Skeletal muscle tissue (tissue), 3 donors: ENCODE measurements at regions not wholly inside any gene's neighbourhood (a gene's known extent, or its start where the extent isn't known, plus 50 kb on each side); places are given as distances from the start of the nearest gene placed in this dataset.
"Not testable (repeated sequence)": the region's sequence is repeated elsewhere in the genome, so short reads cannot be mapped to it uniquely, and the experiment has no call there.

ENCODE experiments used
- H3K27ac ChIP-seq: one replicate; pipeline ENCODE4 v1.7.0; 2013; ENCODE audit warnings: mild to moderate bottlenecking, low read depth, low read length, inconsistent platforms
- H3K27me3 ChIP-seq, 3 donors: one replicate each; pipeline ENCODE4 v1.7.0; 2013; ENCODE audit warnings: low read length in 3 of 3; ENCODE audit not compliant: control insufficient read depth in 3 of 3, insufficient read depth in 3 of 3
- H3K36me3 ChIP-seq, 3 donors: one replicate each; pipeline ENCODE4 v1.7.0; 2013; ENCODE audit warnings: low read length in 3 of 3; ENCODE audit not compliant: control insufficient read depth in 3 of 3, insufficient read depth in 3 of 3
- H3K4me1 ChIP-seq, 3 donors: one replicate each; pipeline ENCODE4 v1.7.0; 2013; ENCODE audit warnings: low read length in 3 of 3, mild to moderate bottlenecking in 3 of 3; ENCODE audit not compliant: control insufficient read depth in 3 of 3, insufficient read depth in 3 of 3
- H3K4me3 ChIP-seq, 3 donors: one replicate each; pipeline ENCODE4 v1.7.0; 2013; ENCODE audit warnings: low read length in 3 of 3
- H3K9ac ChIP-seq, 3 donors: one replicate each; pipeline ENCODE4 v1.7.0; 2013; ENCODE audit warnings: low read length in 3 of 3, mild to moderate bottlenecking in 3 of 3, moderate library complexity in 2 of 3, low read depth in 1 of 3
- H3K9me3 ChIP-seq, 3 donors: one replicate each; pipeline ENCODE4 v1.7.0; 2013; ENCODE audit warnings: low read length in 3 of 3; ENCODE audit not compliant: control insufficient read depth in 3 of 3
- donor health status: Osteomylitis.

- H3K4me1 ChIP-seq = no peaks in the 10 kb centered on the region
- no peaks in the 10 kb centered on the region for H3K27me3 ChIP-seq
- H3K9ac ChIP-seq = no peak overlapping the region
Observed at GRCh38 chr4:165548702-165549101, 169.9 kb downstream of the CPE start.

DNA sequence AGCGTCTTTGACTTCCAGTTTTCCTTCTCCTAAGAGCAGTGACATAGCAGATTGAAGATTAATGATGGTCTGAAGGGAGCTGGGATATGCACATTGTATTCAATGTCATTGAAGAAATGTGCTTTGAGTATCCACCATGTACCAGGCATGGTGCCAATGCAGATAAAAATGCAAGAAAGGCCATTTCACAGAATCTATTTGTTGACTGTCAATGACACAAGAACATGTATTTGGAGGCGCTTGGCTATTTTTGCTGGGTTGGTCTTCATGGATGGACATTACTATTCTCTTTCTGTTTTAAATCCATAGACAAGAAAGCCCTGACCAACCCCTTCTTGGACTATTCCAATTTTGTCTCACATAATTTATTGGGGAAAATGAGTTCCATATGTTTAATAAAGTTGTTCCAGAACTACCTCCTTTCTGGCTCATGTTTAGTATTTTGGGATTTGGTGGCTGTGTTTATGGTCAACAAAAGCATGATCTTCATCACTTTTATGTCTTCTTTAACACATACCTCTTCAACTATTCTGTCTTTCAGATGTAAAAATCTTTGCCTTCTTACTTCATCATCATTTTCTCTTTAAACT is 174.5 kb downstream of the CPE start:
- Histone ChIP-seq H3K4me3 (no peak overlapping the region), H3K27ac (no peak overlapping the region), H3K4me1 (no peaks in the 10 kb centered on the region)

More at GRCh38 chr4:165548702-165549101, 169.9 kb downstream of the CPE start:
- Histone ChIP-seq H3K9me3 (no peaks in the 10 kb centered on the region), H3K27ac (no peak overlapping the region), H3K36me3 (no peaks in the 10 kb centered on the region), H3K4me3 (no peak overlapping the region)

GRCh38 chr4:165555302-165555701 is 176.5 kb downstream of the CPE start:
- Histone ChIP-seq H3K27ac (no peak overlapping the region), H3K4me1 (no peaks in the 10 kb centered on the region), H3K9ac (no peak overlapping the region), H3K27me3 (no peaks in the 10 kb centered on the region), H3K9me3 (peaks cover 0 to 2% (median 0%) of the 10 kb centered on the region in 3 donors), H3K36me3 (no peaks in the 10 kb centered on the region), H3K4me3 (no peak overlapping the region)

More for the DNA sequence above, 174.5 kb downstream of the CPE start:
- H3K36me3 ChIP-seq = no peaks in the 10 kb centered on the region
- peaks cover 0 to 2% (median 0%) of the 10 kb centered on the region in 3 donors for H3K9me3 ChIP-seq
- H3K27me3 ChIP-seq = no peaks in the 10 kb centered on the region
- no peak overlapping the region for H3K9ac ChIP-seq

- Histone ChIP-seq H3K27ac (no peak overlapping the region), H3K36me3 (no peaks in the 10 kb centered on the region)
Observed at GRCh38 chr4:165556383-165556782, 177.6 kb downstream of the CPE start.

DNA sequence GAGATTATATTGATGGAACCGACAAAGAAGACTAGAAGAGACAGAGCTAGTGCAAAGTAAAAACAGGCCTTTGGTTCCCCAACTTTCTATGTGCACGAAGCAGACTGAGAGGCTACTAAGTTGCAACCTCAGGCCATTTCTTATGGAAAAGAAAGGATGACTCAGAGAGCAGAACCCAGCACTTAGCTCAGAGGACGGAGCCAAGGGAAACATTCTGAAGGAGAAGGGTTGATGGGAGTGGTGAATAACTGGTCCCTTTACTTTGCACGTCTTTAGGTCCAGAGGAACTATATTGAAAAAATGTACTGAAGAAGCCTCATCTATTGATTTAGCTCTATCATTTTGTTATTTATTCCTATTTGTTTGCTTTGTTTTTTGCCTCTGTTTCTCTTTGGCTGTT is 182.1 kb downstream of the CPE start:
- no peaks in the 10 kb centered on the region for H3K4me1 ChIP-seq
- H3K4me3 ChIP-seq = no peak overlapping the region

More at GRCh38 chr4:165556383-165556782, 177.6 kb downstream of the CPE start:
- Histone ChIP-seq H3K9ac (no peak overlapping the region), H3K4me3 (no peak overlapping the region), H3K27me3 (no peaks in the 10 kb centered on the region), H3K9me3 (peaks cover 0 to 2% (median 0%) of the 10 kb centered on the region in 3 donors), H3K4me1 (no peaks in the 10 kb centered on the region)

DNA sequence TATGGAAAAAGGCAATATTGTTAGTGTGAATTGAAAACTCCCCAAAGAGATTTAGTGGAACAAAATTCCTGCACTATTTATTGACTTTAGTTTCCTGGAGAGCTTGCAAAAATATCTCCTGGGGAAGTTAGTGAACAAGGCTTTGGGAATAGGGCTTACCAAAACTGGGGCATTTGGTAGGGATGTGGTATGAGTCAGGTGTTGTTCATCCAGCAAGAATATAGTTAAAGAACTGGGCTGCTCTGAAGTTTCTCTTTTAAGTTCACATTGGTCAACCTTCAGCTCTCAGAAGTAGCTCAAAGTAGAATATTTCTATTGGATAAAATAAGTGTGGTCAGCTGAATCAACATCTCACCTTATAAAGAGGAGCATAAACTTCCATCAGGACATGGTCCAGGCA is 185.0 kb downstream of the CPE start:
- Histone ChIP-seq H3K9ac (no peak overlapping the region), H3K27ac (no peak overlapping the region), H3K4me1 (no peaks in the 10 kb centered on the region), H3K9me3 (no peaks in the 10 kb centered on the region), H3K36me3 (no peaks in the 10 kb centered on the region), H3K4me3 (no peak overlapping the region), H3K27me3 (no peaks in the 10 kb centered on the region)

More for the DNA sequence above, 182.1 kb downstream of the CPE start:
- Histone ChIP-seq H3K9me3 (peaks cover 0 to 2% (median 0%) of the 10 kb centered on the region in 3 donors), H3K27me3 (no peaks in the 10 kb centered on the region), H3K27ac (no peak overlapping the region), H3K36me3 (no peaks in the 10 kb centered on the region), H3K9ac (no peak overlapping the region)

GRCh38 chr4:165569031-165569430 is 190.2 kb downstream of the CPE start:
- Histone ChIP-seq H3K9me3 (no peaks in the 10 kb centered on the region), H3K36me3 (no peaks in the 10 kb centered on the region), H3K4me1 (no peaks in the 10 kb centered on the region), H3K27ac (no peak overlapping the region), H3K9ac (no peak overlapping the region), H3K4me3 (no peak overlapping the region), H3K27me3 (no peaks in the 10 kb centered on the region)

DNA sequence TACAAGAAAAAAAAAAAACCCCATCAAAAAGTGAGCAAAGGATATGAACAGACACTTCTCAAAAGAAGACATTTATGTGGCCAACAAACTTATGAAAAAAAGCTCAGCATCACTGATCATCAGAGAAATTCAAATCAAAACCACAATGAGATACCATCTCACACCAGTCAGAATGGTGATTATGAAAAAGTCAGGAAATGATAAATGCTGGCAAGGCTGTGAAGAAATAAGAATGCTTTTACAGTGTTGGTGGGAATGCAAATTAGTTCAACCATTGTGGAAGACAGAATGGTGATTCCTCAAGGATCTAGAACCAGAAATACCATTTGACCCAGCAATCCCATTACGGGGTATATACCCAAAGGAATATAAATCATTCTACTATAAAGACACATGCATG is 192.7 kb downstream of the CPE start:
- not testable (repeated sequence) for H3K27me3 ChIP-seq, H3K4me3 ChIP-seq, H3K4me1 ChIP-seq, H3K9me3 ChIP-seq, H3K9ac ChIP-seq, H3K27ac ChIP-seq, H3K36me3 ChIP-seq

DNA sequence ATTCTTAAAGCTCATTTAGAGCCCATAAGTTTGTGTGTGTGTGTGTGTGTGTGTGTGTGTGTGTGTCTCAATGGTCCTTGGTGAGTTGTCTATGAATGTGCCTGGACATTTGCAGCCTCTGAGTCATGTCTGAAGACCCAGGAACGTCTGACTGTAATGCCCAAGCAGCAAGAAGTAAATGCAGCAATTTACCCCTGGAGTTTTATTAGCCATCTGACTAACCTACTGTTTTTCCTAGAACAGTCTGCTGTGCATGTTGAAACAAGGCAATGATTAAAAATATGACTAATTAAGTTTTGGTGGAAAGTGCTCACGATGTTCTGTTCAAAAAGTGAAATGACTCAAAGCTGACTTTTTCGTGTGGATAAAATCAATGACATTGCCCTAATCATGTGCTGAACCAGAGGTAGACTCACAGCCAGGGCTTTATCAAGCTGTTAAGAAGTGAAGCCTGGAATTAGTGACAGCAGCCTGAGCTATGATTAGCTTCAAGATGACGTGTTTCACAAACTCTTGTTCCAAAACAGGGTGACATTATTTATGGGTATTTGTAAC is 201.6 kb downstream of the CPE start:
- Histone ChIP-seq H3K9me3 (no peaks in the 10 kb centered on the region), H3K4me3 (no peak overlapping the region), H3K36me3 (no peaks in the 10 kb centered on the region), H3K9ac (no peak overlapping the region), H3K4me1 (no peaks in the 10 kb centered on the region), H3K27ac (no peak overlapping the region), H3K27me3 (no peaks in the 10 kb centered on the region)

DNA sequence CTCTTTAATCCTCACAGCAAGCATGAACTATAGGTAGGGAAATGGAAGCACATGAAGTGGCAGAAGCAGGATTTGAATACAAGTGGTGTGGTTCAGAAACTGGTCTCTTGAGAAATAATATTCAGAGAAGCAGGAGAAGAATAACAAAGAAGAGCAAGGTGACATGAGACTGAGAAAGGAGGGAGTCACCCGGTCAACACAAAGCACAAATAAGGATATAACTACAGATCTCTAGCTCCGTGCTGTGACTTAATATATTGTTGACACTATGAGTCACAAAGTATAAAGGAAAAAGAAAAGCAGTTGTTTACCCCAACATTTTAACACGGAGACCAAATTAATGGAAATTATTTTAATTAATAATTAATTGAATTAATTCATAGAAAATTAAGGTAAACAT is 204.5 kb downstream of the CPE start:
- Histone ChIP-seq H3K4me1 (no peaks in the 10 kb centered on the region), H3K9ac (no peak overlapping the region), H3K36me3 (no peaks in the 10 kb centered on the region), H3K4me3 (no peak overlapping the region), H3K9me3 (no peaks in the 10 kb centered on the region), H3K27ac (no peak overlapping the region), H3K27me3 (no peaks in the 10 kb centered on the region)
